GM19328 (cell line): ENCODE measurements at regions not wholly inside any gene's neighbourhood (a gene's known extent, or its start where the extent isn't known, plus 50 kb on each side); places are given as distances from the start of the nearest gene placed in this dataset.

Experiments
- ATAC-seq: cut with Tn5 transposase; IDR thresholded peaks from one replicate; pipeline ENCODE4 v1.9.1; 2021; ENCODE audit warnings: mild to moderate bottlenecking, moderate library complexity; ENCODE audit not compliant: unreplicated experiment

GRCh38 chr2:134134313-134134706 lies 119.6 kb upstream of the MGAT5 start:
- no peak for ATAC-seq

GRCh38 chr2:134134827-134135226 lies 119.0 kb upstream of the MGAT5 start:
- no peak for ATAC-seq

- ATAC-seq = no peak
Measured at GRCh38 chr2:134135793-134136192, 118.1 kb upstream of the MGAT5 start.

- no peak for ATAC-seq
Measured at GRCh38 chr2:134136731-134137130, 117.1 kb upstream of the MGAT5 start.

- ATAC-seq = no peak
Measured at GRCh38 chr2:134137182-134137611, 116.7 kb upstream of the MGAT5 start.

- ATAC-seq = no peak
Measured at GRCh38 chr2:134138115-134138514, 115.8 kb upstream of the MGAT5 start.

GRCh38 chr2:134139611-134140010 lies 114.3 kb upstream of the MGAT5 start:
- no peak for ATAC-seq

GRCh38 chr2:134140251-134140661 lies 113.6 kb upstream of the MGAT5 start:
- ATAC-seq = no peak

- ATAC-seq = no peak
Measured at GRCh38 chr2:134141598-134142340, 112.1 kb upstream of the MGAT5 start.

GRCh38 chr2:134142341-134142738 lies 111.5 kb upstream of the MGAT5 start:
- no peak for ATAC-seq

GRCh38 chr2:134142903-134143302 lies 111.0 kb upstream of the MGAT5 start:
- no peak for ATAC-seq

- no peak for ATAC-seq
Measured at GRCh38 chr2:134143568-134143967, 110.3 kb upstream of the MGAT5 start.

GRCh38 chr2:134144081-134144596 lies 109.7 kb upstream of the MGAT5 start:
- no peak for ATAC-seq

- no peak for ATAC-seq
Measured at GRCh38 chr2:134144651-134145050, 109.2 kb upstream of the MGAT5 start.

GRCh38 chr2:134145519-134145918 lies 108.4 kb upstream of the MGAT5 start:
- no peak for ATAC-seq

- ATAC-seq = no peak
Measured at GRCh38 chr2:134146161-134146560, 107.7 kb upstream of the MGAT5 start.

- no peak for ATAC-seq
Measured at GRCh38 chr2:134146620-134147019, 107.3 kb upstream of the MGAT5 start.

GRCh38 chr2:134148172-134148571 lies 105.7 kb upstream of the MGAT5 start:
- no peak for ATAC-seq

- no peak for ATAC-seq
Measured at GRCh38 chr2:134148843-134149472, 104.9 kb upstream of the MGAT5 start.

- no peak for ATAC-seq
Measured at GRCh38 chr2:134149904-134150303, 104.0 kb upstream of the MGAT5 start.

- ATAC-seq = no peak
Measured at GRCh38 chr2:134150760-134151159, 103.1 kb upstream of the MGAT5 start.
